Activated naive CD8-positive, alpha-beta T cell treated with anti-CD3 and anti-CD28 coated beads for 36 hours (primary cell): ENCODE measurements at regions not wholly inside any gene's neighbourhood (a gene's known extent, or its start where the extent isn't known, plus 50 kb on each side); places are given as distances from the start of the nearest gene placed in this dataset.

Source experiments
- DNase-seq: peaks from one replicate; pipeline ENCODE4 v3.0.0; 2021
- H3K27ac Mint-ChIP-seq: one replicate; pipeline ENCODE4 v1.8.0; 2022; ENCODE audit warnings: mild to moderate bottlenecking, moderate library complexity, mixed read lengths
- H3K27me3 Mint-ChIP-seq: one replicate; pipeline ENCODE4 v1.8.0; 2022; ENCODE audit warnings: mild to moderate bottlenecking, mixed read lengths
- H3K36me3 Mint-ChIP-seq: one replicate; pipeline ENCODE4 v1.8.0; 2021; ENCODE audit warnings: mild to moderate bottlenecking, mixed read lengths
- H3K4me1 Mint-ChIP-seq: one replicate; pipeline ENCODE4 v1.8.0; 2021; ENCODE audit warnings: mixed read lengths
- H3K4me3 Mint-ChIP-seq: one replicate; pipeline ENCODE4 v1.8.0; 2022; ENCODE audit warnings: mild to moderate bottlenecking, moderate library complexity, mixed read lengths
- H3K9me3 Mint-ChIP-seq: one replicate; pipeline ENCODE4 v1.8.0; 2022; ENCODE audit warnings: mixed read lengths

DNA sequence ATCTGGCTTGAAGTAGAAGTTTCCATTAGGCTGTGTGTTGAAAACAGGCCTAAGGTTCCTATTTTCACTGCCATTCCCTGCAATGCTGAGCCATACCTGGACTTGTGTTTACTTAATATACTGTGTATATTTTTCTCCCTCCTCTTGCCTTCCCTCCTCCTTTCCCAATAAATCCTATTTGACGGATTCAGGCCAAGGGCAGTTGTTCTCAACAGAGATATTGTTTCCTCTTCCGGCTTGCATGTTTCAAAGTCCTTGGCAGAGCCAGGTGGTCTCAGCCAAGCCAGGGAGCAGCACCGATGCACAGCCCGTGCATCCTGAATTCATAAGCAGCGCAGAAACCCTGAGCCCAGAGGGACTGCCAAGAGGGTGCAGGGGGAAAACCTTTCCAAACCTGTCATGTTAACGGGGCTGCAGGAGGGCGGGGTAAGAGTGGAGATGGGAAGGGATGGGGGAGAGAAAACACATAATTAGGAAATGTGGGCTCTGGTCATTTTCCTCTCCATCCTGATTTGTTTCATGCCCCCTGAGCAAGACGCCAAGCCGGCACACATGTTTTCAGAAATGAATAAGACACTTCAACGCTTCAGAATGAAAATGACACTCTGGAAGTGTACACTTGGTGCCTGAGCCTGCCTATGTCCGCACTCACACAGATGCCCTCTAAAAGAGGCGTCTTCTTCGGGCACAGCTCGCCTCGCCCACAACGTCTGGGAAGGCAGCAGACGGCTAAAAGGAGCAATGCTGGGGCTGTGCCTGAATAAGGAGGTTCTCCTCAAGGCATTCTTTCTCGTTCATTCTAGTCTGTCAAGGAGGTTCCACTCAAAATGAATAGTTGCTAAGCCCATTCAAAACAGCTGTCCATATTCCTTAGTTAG, 149.3 kb upstream of the UBL3 start:
- Mint-ChIP-seq H3K4me3 (no peak overlapping the region), H3K4me1 (peaks cover 5% of the 10 kb centered on the region), H3K36me3 (no peaks in the 10 kb centered on the region), H3K9me3 (no peaks in the 10 kb centered on the region), H3K27ac (no peak overlapping the region), H3K27me3 (no peaks in the 10 kb centered on the region)
- DNase-seq, result no peak

DNA sequence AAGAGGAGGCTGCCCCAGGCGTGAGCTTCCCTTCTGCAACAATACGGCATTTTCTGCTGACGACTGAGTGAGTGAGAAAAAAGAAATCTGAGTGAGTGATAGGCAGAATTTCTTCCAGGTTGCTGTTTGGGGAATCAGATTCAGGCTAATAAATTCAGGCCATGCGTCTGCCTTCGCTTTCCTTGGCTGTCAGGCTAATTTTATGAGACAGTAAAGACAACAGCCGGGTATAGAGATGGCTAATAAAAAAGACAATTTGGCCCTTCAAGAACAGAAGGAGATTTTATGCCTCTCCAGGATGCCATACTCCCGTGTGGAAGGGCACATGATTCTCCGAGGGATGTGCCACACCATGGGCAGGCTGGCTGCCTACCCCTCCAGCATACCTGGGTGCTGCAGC, 145.9 kb upstream of the UBL3 start:
- H3K27ac Mint-ChIP-seq, result no peak overlapping the region
- no peaks in the 10 kb centered on the region for H3K36me3 Mint-ChIP-seq
- H3K4me3 Mint-ChIP-seq, result no peak overlapping the region
- H3K27me3 Mint-ChIP-seq, result no peaks in the 10 kb centered on the region
- no peaks in the 10 kb centered on the region for H3K4me1 Mint-ChIP-seq
- H3K9me3 Mint-ChIP-seq, result no peaks in the 10 kb centered on the region
- DNase-seq, result no peak

DNA sequence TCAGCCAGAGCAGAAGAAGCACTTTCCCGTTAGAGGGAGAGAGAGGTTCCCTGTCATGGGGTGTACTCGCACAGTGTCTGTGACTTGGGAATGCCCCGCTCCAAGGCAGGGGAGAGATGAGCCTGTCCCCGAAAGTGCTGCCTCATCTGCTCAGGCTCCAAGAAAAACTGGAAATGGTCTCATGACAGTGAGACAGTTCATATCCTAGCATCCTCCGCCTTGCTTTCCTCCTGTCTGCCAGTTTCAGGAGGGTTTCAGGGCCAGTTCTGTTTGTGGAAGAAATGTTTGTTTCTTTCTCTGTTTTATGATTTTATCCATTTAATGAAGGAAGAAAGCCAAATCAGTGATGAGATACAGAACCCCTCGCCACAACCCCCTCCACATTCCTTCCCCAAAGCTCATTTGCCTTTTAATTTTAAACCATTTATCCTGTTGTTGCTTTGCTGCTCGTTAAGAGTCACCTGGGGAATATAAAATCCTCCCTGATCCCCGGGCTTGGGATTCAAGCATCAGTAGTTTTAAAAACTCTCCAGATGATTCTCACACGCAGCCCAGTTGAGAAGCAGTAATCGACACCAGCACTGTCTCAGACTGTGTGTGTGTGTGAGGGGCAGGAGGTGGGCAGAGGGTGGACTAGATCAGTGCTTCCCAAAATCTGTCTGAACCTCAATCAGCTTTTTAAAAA, 144.6 kb upstream of the UBL3 start:
- no peak overlapping the region for H3K27ac Mint-ChIP-seq
- H3K4me3 Mint-ChIP-seq, result no peak overlapping the region
- H3K36me3 Mint-ChIP-seq, result no peaks in the 10 kb centered on the region
- H3K9me3 Mint-ChIP-seq, result no peaks in the 10 kb centered on the region
- no peak for DNase-seq
- H3K4me1 Mint-ChIP-seq, result no peaks in the 10 kb centered on the region
- H3K27me3 Mint-ChIP-seq, result no peaks in the 10 kb centered on the region

DNA sequence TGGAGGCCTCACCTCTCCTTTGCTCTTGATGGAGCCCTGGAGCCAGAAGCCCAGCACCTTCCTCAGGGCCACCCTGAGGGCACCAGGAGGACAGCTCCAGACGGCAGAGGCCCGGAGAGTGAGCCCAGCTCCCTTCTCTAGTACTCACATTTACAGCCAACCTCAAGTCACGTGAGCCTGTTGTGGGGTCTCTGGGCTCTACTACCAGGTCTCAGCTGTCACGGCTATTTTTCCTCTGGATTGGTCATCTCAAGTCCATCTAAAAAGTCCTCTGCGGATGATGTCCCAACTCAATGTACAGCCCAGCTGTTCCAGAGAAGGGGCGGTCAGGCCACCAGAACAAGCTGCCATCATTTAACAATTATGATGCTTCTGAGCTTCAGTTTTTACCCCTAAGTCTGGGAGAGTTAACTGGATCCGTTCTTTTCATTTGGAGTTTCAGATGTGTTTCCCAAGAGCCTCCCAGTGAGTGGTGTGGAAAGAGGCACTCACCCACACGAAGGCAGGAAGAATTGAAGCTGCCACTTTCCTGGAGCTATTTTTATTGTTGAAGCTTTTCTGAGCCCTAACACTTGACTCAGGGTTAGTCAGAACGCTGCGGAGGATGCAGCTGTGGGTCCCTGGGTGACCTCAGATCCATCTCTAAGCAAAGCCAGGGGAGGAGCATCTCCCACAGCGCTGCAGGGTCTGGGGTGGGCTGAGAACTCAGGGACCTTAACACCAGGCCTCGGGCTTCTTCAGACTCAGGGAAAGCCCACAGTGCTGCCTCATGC, 143.5 kb upstream of the UBL3 start:
- Mint-ChIP-seq H3K4me3 (no peak overlapping the region), H3K9me3 (no peaks in the 10 kb centered on the region), H3K36me3 (no peaks in the 10 kb centered on the region), H3K4me1 (no peaks in the 10 kb centered on the region), H3K27me3 (no peaks in the 10 kb centered on the region), H3K27ac (no peak overlapping the region)
- no peak for DNase-seq

DNA sequence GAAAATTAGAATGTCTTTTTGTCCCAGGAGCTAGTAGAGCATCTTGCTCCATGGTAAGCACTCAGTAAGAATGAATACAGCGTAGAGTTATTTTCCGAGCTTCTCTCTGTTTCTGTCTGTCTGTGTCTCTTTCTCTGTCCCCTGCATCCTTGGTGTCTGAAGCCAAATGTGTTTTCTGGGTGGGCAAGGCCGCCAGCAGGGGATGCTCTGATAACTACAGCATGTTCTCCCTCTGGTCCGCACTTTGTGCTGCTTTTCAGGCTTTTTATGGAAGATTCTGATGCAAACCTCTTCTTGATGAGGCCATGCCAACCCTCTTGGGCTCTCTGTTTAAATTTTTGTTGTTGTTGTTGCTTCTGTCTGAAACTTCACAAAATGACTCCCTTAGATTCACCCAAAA, 142.8 kb upstream of the UBL3 start:
- H3K36me3 Mint-ChIP-seq, result no peaks in the 10 kb centered on the region
- no peak overlapping the region for H3K27ac Mint-ChIP-seq
- DNase-seq, result no peak
- no peaks in the 10 kb centered on the region for H3K4me1 Mint-ChIP-seq
- peaks cover 1% of the 10 kb centered on the region for H3K9me3 Mint-ChIP-seq
- H3K27me3 Mint-ChIP-seq, result no peaks in the 10 kb centered on the region
- H3K4me3 Mint-ChIP-seq, result no peak overlapping the region

DNA sequence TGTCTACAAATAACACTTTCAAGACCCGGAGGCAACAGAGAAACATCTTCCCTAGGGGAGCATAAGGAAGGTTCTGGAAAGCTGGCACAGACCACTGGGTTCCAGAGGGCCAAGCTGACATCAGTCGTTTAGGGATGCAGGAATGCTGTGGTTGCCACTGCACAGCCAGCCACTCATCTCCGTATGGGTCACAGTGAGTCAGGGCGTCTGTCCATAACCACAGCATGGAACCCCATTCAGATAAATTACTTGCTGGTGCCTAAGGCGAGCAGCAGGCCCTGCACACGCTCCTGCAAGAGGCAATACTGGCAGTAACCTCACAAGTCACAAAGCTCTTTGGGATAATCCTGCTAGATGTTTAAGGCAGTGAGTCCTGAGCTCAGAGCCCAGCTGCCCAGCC, 140.9 kb upstream of the UBL3 start:
- DNase-seq, result no peak
- H3K36me3 Mint-ChIP-seq, result peaks cover 2% of the 10 kb centered on the region
- H3K4me3 Mint-ChIP-seq, result no peak overlapping the region
- H3K27ac Mint-ChIP-seq, result no peak overlapping the region
- no peaks in the 10 kb centered on the region for H3K4me1 Mint-ChIP-seq
- no peaks in the 10 kb centered on the region for H3K27me3 Mint-ChIP-seq
- peaks cover 7% of the 10 kb centered on the region for H3K9me3 Mint-ChIP-seq

DNA sequence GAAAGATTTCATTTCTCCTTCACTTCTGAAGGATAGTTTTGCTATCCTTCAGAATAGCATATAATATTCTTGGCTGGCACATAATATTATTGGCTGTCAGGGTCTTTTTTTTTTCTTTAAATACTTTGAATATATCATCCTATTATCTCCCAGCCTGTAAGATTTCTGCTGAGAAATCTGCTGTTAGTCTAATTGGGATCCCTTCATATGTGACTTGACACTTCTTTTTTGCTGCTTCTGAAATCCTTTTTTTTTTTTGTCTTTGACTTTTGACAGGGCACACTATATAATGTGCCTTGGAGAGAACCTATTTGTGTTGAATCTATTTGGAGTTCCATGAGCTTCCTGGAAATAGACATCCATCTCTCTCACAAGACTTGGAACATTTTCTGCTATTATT, 136.9 kb upstream of the UBL3 start:
- Mint-ChIP-seq H3K4me1 (no peaks in the 10 kb centered on the region), H3K9me3 (peaks cover 7% of the 10 kb centered on the region), H3K36me3 (peaks cover 2% of the 10 kb centered on the region), H3K4me3 (no peak overlapping the region), H3K27me3 (no peaks in the 10 kb centered on the region), H3K27ac (no peak overlapping the region)
- no peak for DNase-seq

DNA sequence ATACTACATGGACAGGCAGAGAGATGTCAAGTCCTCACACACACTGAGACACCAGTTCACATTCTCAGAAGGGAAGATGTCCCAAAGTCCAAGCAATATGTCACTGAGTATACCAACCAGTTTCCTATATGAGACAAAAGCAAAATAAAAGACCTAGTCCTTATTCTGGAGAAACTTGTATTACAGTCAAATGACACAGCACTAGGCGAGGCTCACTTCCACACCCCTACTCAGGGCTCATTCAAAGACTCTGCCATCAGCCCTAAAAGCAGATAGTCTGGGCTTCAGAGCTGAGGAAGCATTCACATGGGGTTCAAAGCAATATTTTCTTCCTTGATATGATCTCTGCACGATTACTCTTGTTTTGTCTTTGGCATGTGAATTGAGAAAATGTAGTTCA, 129.9 kb upstream of the UBL3 start:
- H3K4me3 Mint-ChIP-seq, result no peak overlapping the region
- no peaks in the 10 kb centered on the region for H3K36me3 Mint-ChIP-seq
- no peak overlapping the region for H3K27ac Mint-ChIP-seq
- H3K9me3 Mint-ChIP-seq, result peaks cover 2% of the 10 kb centered on the region
- H3K27me3 Mint-ChIP-seq, result no peaks in the 10 kb centered on the region
- H3K4me1 Mint-ChIP-seq, result peaks cover 2% of the 10 kb centered on the region
- DNase-seq, result no peak

DNA sequence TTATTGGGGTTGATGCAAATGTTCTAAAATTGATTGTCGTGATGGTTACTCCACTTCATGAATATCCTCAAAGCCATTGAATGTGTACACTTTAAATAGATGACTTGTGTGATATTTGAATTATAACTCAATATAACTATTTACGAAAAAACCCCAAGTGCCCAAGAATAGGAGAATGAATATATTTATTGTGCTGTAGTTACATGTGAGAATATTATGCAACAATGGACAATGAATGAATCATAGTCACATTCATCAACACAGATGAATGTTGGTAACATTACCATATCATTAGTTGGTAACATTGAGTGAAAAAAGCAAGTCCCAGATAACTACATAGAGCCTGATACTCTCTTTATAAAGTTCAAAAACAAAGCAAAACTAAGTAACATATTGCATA, 127.8 kb upstream of the UBL3 start:
- H3K9me3 Mint-ChIP-seq, result peaks cover 2% of the 10 kb centered on the region
- H3K27ac Mint-ChIP-seq, result no peak overlapping the region
- no peak overlapping the region for H3K4me3 Mint-ChIP-seq
- no peaks in the 10 kb centered on the region for H3K36me3 Mint-ChIP-seq
- H3K27me3 Mint-ChIP-seq, result no peaks in the 10 kb centered on the region
- DNase-seq, result no peak
- peaks cover 2% of the 10 kb centered on the region for H3K4me1 Mint-ChIP-seq

DNA sequence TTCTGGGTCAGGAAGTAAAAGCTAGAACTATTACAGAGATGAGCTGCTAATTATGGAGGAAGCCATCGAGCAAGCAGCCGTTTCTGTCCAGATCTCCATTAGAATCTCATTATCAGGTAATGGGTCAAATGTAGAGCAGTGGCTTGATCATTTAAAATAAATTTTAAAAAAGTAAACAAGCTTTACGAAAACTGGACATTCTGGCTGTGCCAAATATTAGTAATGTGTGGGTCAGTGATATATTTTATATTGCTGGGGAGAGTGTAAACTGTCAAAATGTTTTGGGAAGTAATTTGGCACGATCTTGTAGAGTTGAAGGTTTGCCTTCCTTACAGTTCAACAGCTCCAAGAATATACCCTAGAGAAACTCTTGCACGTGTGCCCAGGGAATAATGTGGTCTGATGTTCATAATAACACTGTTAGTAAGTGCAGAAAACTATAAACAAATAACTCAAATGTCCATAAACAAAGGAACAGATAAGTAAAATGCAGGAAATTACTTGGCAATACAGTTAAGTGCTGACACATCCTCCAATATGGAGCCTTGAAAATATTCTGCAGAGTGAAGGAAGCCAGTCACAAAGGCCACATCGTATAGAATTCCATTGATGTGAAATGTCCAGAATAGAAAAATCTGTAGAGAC, 127.2 kb upstream of the UBL3 start:
- peaks cover 2% of the 10 kb centered on the region for H3K4me1 Mint-ChIP-seq
- DNase-seq, result no peak
- H3K4me3 Mint-ChIP-seq, result no peak overlapping the region
- peaks cover 2% of the 10 kb centered on the region for H3K9me3 Mint-ChIP-seq
- no peaks in the 10 kb centered on the region for H3K36me3 Mint-ChIP-seq
- H3K27me3 Mint-ChIP-seq, result no peaks in the 10 kb centered on the region
- H3K27ac Mint-ChIP-seq, result no peak overlapping the region

DNA sequence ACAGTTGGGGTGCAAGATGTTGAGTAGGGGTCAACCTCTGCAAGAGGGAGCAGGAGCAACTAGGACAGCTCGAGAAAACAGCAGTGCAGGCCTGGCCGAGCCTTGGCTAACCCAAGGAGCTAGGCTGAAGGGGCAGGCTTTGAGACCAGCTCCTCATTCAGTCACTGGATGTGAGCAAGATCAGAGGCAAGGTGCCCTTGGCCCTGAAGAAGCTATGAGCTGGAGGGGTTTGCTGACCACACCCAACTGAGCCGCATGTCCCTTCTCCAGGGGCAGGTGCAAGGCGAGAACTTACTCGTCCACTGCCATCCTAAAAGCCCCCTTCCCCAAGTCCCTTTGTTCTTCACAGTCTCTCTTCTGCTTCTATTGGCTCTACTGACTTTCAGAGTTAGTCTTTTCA, 126.1 kb upstream of the UBL3 start:
- no peaks in the 10 kb centered on the region for H3K36me3 Mint-ChIP-seq
- H3K27ac Mint-ChIP-seq, result no peak overlapping the region
- H3K27me3 Mint-ChIP-seq, result no peaks in the 10 kb centered on the region
- peaks cover 2% of the 10 kb centered on the region for H3K4me1 Mint-ChIP-seq
- H3K4me3 Mint-ChIP-seq, result no peak overlapping the region
- no peak for DNase-seq
- H3K9me3 Mint-ChIP-seq, result no peaks in the 10 kb centered on the region

DNA sequence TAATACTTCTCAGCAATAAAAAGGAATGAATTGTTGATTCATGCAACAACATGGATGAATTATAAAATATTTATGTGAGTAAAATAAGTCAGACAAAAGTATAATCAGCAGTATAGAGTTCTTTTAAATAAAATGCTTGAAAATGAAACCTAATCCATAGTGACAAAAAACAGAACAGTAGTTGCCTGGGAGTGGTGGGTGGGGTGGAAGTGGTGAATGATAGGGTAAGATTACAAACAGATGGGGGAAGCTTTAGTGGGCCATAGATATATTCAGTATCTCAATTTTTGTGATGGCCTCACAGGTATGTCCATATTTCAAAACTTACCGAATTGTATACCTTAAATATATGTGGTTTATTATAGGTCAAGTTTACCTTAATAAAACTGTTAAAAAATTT, 124.9 kb upstream of the UBL3 start:
- H3K36me3 Mint-ChIP-seq, result no peaks in the 10 kb centered on the region
- no peak overlapping the region for H3K27ac Mint-ChIP-seq
- no peaks in the 10 kb centered on the region for H3K9me3 Mint-ChIP-seq
- no peak for DNase-seq
- peaks cover 2% of the 10 kb centered on the region for H3K4me1 Mint-ChIP-seq
- H3K4me3 Mint-ChIP-seq, result no peak overlapping the region
- no peaks in the 10 kb centered on the region for H3K27me3 Mint-ChIP-seq

DNA sequence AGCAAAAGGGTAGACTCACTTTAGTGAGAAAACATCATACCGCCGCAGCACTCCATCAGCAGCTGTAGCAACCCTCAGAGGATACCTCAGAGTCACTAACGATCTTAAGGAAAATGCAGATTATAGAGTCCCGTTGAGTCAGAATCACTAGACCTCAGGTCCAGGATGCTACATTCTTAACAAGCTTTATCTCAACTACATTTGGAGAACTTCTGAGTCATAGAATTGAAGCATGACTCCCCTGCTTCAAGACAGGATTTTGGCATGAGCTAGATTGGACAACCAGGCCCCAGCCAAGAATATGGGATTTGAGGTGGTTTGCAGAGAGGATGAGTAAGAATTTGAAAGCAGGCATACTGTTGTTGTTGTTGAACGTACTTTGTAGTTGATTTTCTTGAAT, 118.9 kb upstream of the UBL3 start:
- no peak for DNase-seq
- H3K36me3 Mint-ChIP-seq, result no peaks in the 10 kb centered on the region
- H3K27me3 Mint-ChIP-seq, result no peaks in the 10 kb centered on the region
- H3K4me1 Mint-ChIP-seq, result no peaks in the 10 kb centered on the region
- H3K9me3 Mint-ChIP-seq, result peaks cover 4% of the 10 kb centered on the region
- no peak overlapping the region for H3K27ac Mint-ChIP-seq
- H3K4me3 Mint-ChIP-seq, result no peak overlapping the region

DNA sequence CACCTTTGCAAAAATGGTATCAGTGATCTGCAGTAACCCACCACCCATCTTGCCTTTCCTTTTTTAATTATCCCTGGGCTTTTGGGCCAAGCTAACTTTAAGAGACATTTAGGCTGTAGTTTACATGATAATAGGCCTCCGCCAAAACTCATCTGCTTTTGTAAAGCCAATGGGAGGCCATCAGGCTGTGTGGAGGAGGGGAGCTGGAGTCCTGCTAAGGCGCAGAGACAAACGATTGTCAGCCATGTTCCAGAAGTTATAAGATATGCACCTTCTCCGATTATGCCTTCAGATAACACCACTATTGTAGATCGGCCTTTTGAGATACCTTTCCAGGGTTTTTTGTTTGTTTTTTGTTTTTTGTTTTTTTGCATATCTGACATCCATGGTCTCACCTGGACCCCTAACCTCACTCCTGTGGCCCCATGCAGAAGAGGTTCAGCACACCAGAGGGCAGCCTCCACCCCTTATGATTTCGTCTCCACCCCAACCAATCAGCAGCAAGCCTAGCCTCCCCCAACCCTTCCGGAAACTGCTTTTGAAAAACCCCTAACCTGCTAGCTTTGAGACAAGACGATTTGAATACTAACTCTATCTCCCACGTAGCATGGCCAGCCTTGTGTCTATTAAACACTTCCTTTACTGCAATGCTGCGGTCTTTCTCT, 113.9 kb upstream of the UBL3 start:
- Mint-ChIP-seq H3K36me3 (no peaks in the 10 kb centered on the region), H3K9me3 (peaks cover 4% of the 10 kb centered on the region), H3K4me3 (no peak overlapping the region), H3K27me3 (no peaks in the 10 kb centered on the region), H3K4me1 (no peaks in the 10 kb centered on the region), H3K27ac (no peak overlapping the region)
- DNase-seq, result no peak

DNA sequence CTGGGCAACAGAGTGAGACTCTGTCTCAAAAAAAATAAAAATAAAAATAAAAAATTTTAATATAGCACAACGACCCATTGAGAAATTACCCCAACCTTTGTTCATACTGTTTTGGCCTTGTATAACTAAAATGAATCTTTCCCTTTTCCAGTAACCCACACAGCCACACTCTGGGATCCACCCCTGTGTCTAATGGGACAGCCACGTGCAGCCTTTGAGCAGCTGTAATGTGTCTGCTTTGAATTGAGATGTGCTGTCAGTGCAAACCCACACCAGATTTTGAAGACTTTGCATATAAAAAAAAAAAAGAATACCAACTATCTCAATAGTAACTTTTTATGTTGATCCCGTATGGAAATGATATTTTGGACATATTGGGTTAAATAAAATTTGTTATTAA, 112.7 kb upstream of the UBL3 start:
- no peak overlapping the region for H3K27ac Mint-ChIP-seq
- H3K4me3 Mint-ChIP-seq, result no peak overlapping the region
- peaks cover 5% of the 10 kb centered on the region for H3K4me1 Mint-ChIP-seq
- no peak for DNase-seq
- no peaks in the 10 kb centered on the region for H3K27me3 Mint-ChIP-seq
- no peaks in the 10 kb centered on the region for H3K36me3 Mint-ChIP-seq
- peaks cover 4% of the 10 kb centered on the region for H3K9me3 Mint-ChIP-seq
